Common myeloid progenitor, CD34-positive (primary cell): ENCODE measurements at regions not wholly inside any gene's neighbourhood (a gene's known extent, or its start where the extent isn't known, plus 50 kb on each side); places are given as distances from the start of the nearest gene placed in this dataset.
"Not testable (repeated sequence)": the region's sequence is repeated elsewhere in the genome, so short reads cannot be mapped to it uniquely, and the experiment has no call there.

ENCODE experiments used
- CTCF ChIA-PET: fragments of 350-600 bp; sonication (Branson Sonifier 250); formaldehyde crosslinking; loops from one replicate; lab custom pipeline; 2021; ENCODE audit warnings: antibody characterized with exemption; lab: Charles Lee
- POLR2A ChIA-PET: fragments of 350-600 bp; sonication (Branson Sonifier 250); formaldehyde crosslinking; loops from one replicate; lab custom pipeline; 2021; ENCODE audit warnings: antibody characterized with exemption; lab: Charles Lee
- DNase-seq, 3 donors: peaks; one replicate each; pipeline versions ENCODE4 v3.0.0 to v3.0.0-alpha.2; 2013
- H3K27ac ChIP-seq, 2 experiments: 1 replicate in 1 of 2; 2 replicates in 1 of 2; pipeline ENCODE4 v1.7.0; 2013; ENCODE audit warnings: inconsistent platforms in 2 of 2, low read length in 2 of 2, mild to moderate bottlenecking in 2 of 2, low read depth in 1 of 2, moderate library complexity in 1 of 2; ENCODE audit not compliant: severe bottlenecking in 2 of 2, insufficient read depth in 1 of 2, poor library complexity in 1 of 2
- H3K27me3 ChIP-seq, 5 experiments: replicated peaks in 2 of 5; 1 replicate in 3 of 5; 2 replicates in 2 of 5; pipeline versions ENCODE4 v1.6.1 to v1.7.0; 2013; ENCODE audit warnings: low read length in 4 of 5, mild to moderate bottlenecking in 2 of 5, moderate library complexity in 2 of 5, inconsistent platforms in 1 of 5; ENCODE audit not compliant: insufficient read depth in 5 of 5, control insufficient read depth in 4 of 5
- H3K36me3 ChIP-seq, 4 experiments: 1 replicate in 2 of 4; 2 replicates in 2 of 4; pipeline versions ENCODE4 v1.6.1 to v1.7.0; 2013; ENCODE audit warnings: low read length in 3 of 4, control low read depth in 1 of 4, mild to moderate bottlenecking in 1 of 4; ENCODE audit not compliant: control insufficient read depth in 4 of 4, insufficient read depth in 4 of 4
- H3K4me1 ChIP-seq, 4 experiments: 1 replicate in 3 of 4; 2 replicates in 1 of 4; pipeline versions ENCODE4 v1.6.1 to v1.7.1; 2013; ENCODE audit warnings: low read length in 3 of 4, mild to moderate bottlenecking in 3 of 4, control low read depth in 1 of 4, inconsistent platforms in 1 of 4, moderate library complexity in 1 of 4; ENCODE audit not compliant: control insufficient read depth in 4 of 4, insufficient read depth in 4 of 4; ENCODE audit errors: control extremely low read depth in 1 of 4
- H3K4me3 ChIP-seq, 7 experiments: 1 replicate in 4 of 7; 2 replicates in 3 of 7; pipeline versions ENCODE4 v1.5.1 to v1.7.0; 2013; ENCODE audit warnings: mild to moderate bottlenecking in 7 of 7, low read length in 6 of 7, moderate library complexity in 6 of 7, inconsistent platforms in 2 of 7, low read depth in 2 of 7, control low read depth in 1 of 7; ENCODE audit not compliant: insufficient read depth in 4 of 7, control insufficient read depth in 1 of 7; ENCODE audit errors: extremely low read depth in 1 of 7
- H3K9me3 ChIP-seq, 5 experiments: 1 replicate in 4 of 5; 2 replicates in 1 of 5; pipeline versions ENCODE4 v1.6.1 to v1.7.1; 2013; ENCODE audit warnings: low read length in 4 of 5, mild to moderate bottlenecking in 2 of 5, inconsistent platforms in 1 of 5, low read depth in 1 of 5, moderate library complexity in 1 of 5; ENCODE audit not compliant: control insufficient read depth in 4 of 5, insufficient read depth in 2 of 5; ENCODE audit errors: control extremely low read depth in 1 of 5
- WGBS: methylation state at CpG from one replicate; pipeline ENCODE4 v1.1.5; 2013; ENCODE audit not compliant: insufficient coverage; 5-methylcytosine and 5-hydroxymethylcytosine counted together

DNA sequence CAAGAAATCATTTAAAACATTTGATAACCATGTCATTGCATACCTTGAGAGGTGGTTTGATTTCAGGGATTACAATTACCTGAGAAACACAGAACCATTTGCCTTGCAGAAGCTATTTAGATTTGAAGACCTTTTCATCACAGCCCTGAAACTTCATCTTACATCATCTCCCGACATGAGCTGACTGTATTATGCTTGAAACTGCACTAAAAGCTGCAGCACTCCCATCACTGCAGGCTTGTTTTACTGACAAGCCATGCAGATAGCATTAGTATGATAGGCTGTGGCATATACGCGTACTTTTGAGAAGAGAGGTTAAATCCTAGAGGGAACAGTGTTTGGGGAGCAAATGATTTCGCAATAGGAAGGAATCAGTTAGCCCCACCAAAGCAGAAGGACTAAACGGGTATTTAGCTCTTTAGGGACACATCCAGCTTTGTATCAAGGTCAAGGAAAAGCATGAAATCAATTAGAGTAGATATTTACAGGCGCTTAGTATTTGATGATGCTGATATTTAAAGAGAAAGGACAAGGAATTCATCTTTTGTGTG is 133.2 kb upstream of the DIAPH2 start:
- no peak overlapping the region for H3K4me3 ChIP-seq
- WGBS: 65% methylated on average over 5 of the region's 6 CpGs
- no peak overlapping the region for H3K27ac ChIP-seq
- CTCF ChIA-PET: no interaction called here
- H3K36me3 ChIP-seq: no peaks in the 10 kb centered on the region
- no peaks in the 10 kb centered on the region for H3K4me1 ChIP-seq
- no peaks in the 10 kb centered on the region for H3K9me3 ChIP-seq
- POLR2A ChIA-PET: no interaction called here
- DNase-seq: no peak
- H3K27me3 ChIP-seq: no peaks in the 10 kb centered on the region

DNA sequence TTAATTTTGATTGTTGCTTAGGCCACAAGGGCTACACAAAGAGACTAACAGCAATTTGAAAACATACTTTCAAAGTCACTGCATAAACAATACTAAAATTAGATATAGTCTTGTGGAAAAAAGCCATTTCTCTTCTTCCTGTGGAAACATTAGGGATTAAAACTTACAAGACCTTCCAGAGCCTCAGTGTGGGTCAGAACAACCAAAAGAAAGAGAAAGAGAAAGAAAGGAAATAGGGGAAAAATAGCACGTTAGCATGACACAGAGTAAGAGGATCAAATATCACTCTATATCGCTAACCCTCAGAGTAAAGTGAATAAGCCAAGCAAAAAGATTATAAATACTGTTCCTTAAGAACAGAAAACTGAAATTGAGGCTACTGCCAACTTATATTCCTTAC is 127.8 kb upstream of the DIAPH2 start:
- no CpG with 5 or more reads among the region's 2 CpGs for WGBS
- Histone ChIP-seq H3K4me3 (no peak overlapping the region), H3K9me3 (no peaks in the 10 kb centered on the region), H3K4me1 (no peaks in the 10 kb centered on the region), H3K27me3 (no peaks in the 10 kb centered on the region), H3K36me3 (no peaks in the 10 kb centered on the region), H3K27ac (no peak overlapping the region)
- DNase-seq: no peak
- CTCF ChIA-PET: no interaction called here
- POLR2A ChIA-PET: no interaction called here

DNA sequence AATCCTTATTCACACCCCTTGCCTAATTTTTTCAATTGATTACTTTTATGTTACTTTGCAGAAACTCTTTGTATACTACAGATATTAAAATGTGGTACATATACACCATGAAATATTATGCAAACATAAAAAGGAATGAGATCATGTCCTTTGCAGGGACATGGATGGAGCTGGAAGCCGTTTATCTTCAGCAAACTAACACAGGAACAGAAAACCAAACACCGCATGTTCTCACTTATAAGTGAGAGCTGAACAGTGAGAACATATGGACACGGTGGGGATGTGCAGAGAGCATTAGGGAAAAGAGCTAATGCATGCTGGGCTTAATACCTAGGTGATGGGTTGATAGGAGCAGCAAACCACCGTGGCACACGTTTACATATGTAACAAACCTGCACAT is 123.5 kb upstream of the DIAPH2 start:
- WGBS: 100% methylated on average over 2 of the region's 5 CpGs
- H3K4me3 ChIP-seq, H3K36me3 ChIP-seq, H3K9me3 ChIP-seq, CTCF ChIA-PET, DNase-seq, H3K27me3 ChIP-seq, H3K4me1 ChIP-seq, POLR2A ChIA-PET, H3K27ac ChIP-seq: not testable (repeated sequence)

DNA sequence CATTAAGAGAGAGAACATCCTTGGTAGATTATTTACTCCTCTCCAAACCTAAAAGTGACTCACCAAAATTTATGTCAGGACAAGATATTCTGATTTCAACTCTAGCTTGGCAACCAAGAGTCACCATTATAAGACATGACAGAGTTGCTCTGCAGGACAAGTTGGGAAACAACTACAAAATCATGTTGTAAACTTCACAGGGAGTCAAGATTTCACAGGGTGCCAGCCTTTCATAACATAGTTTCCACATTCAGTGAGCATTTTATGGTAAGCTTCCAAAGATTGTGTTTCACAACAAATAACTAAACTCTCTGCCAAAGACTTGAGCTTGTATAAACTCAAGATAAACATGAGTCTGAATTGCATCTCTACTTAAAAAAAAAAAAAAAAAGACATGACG is 121.0 kb upstream of the DIAPH2 start:
- ChIA-PET CTCF (no interaction called here), POLR2A (no interaction called here)
- no peak for DNase-seq

DNA sequence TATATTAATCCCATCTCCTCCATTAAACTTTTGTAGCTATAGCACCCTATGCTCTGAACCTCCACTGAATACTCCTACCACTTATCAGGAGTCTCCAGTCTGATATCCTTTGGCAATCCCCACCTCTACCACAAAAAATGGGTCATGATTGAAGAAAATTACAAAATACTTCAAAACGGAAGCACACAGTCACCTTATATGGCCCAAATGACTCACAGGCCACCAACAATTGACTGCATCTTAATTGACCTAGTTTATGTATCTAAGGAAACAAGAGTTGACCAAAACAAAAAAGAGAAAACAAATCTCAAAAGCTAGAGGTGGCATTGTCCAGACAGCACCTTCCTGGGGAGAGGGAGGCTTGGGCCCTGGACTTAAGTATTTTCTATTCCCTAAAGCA is 120.0 kb upstream of the DIAPH2 start:
- ChIA-PET CTCF (no interaction called here), POLR2A (no interaction called here)
- no peak overlapping the region for H3K27ac ChIP-seq
- WGBS: no CpG with 5 or more reads among the region's 1 CpG
- no peaks in the 10 kb centered on the region for H3K9me3 ChIP-seq
- H3K4me3 ChIP-seq: no peak overlapping the region
- H3K27me3 ChIP-seq: no peaks in the 10 kb centered on the region
- no peak for DNase-seq
- no peaks in the 10 kb centered on the region for H3K4me1 ChIP-seq
- no peaks in the 10 kb centered on the region for H3K36me3 ChIP-seq

More for the DNA sequence above, 121.0 kb upstream of the DIAPH2 start:
- no peaks in the 10 kb centered on the region for H3K9me3 ChIP-seq
- no CpG with 5 or more reads among the region's 1 CpG for WGBS
- H3K36me3 ChIP-seq: no peaks in the 10 kb centered on the region
- no peaks in the 10 kb centered on the region for H3K27me3 ChIP-seq
- H3K27ac ChIP-seq: no peak overlapping the region
- no peaks in the 10 kb centered on the region for H3K4me1 ChIP-seq
- no peak overlapping the region for H3K4me3 ChIP-seq

DNA sequence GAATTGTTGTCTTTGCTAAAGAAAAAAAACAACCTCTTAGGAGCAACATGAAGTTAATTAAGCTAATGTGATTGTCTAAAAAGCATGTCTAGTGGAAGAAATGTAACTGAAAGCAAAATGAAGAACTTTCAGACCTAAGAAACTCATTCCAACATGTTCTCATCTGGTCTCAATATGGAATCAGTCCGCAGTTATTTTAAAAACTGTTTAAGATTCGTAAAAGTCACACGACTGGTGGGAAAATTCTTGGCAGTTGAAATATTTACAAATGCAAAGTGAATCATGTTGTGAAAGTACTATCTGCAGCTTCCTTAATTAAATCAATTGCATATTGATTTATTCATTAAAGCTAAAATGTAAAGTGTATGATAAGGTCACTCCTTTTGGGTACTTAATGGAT is 117.8 kb upstream of the DIAPH2 start:
- ChIA-PET POLR2A (no interaction called here), CTCF (no interaction called here)
- no peak for DNase-seq
- H3K27ac ChIP-seq: no peak overlapping the region
- no peaks in the 10 kb centered on the region for H3K36me3 ChIP-seq
- H3K4me1 ChIP-seq: no peaks in the 10 kb centered on the region
- H3K27me3 ChIP-seq: no peaks in the 10 kb centered on the region
- whole genome bisulfite sequencing: no CpG with 5 or more reads among the region's 3 CpGs
- no peak overlapping the region for H3K4me3 ChIP-seq
- H3K9me3 ChIP-seq: peaks cover 0 to 2% (median 0%) of the 10 kb centered on the region in 5 experiments

DNA sequence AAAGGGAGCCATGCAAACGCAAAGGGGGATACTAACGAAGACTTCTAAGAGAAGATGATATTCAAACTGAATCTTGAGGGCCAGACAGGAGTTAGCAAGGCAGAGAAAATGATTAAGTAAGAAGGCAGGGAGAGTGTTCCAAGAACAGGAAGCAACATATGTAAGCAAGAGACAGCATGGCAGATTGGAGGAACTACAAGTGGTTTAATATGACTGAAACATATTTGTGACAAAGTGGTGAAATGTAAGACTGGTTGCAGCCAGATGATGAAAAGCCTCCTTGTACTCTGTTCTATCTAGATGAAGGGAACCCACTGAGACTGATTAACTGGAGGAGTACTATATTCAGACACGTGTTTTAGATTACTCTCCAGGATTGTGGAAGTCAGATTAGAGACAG is 116.6 kb upstream of the DIAPH2 start:
- Histone ChIP-seq H3K36me3 (no peaks in the 10 kb centered on the region), H3K4me1 (no peaks in the 10 kb centered on the region), H3K9me3 (peaks cover 0 to 2% (median 0%) of the 10 kb centered on the region in 5 experiments), H3K27me3 (no peaks in the 10 kb centered on the region), H3K4me3 (no peak overlapping the region), H3K27ac (no peak overlapping the region)
- peak in 2 of 3 donors; percentile 9 to 15 for DNase-seq
- ChIA-PET CTCF (no interaction called here), POLR2A (no interaction called here)
- 79% methylated on average over 3 of the region's 3 CpGs for WGBS
